NCI-H1694 treated with DMSO at 0.1 percent for 48 hours (cell line): ENCODE measurements at regions not wholly inside any gene's neighbourhood (a gene's known extent, or its start where the extent isn't known, plus 50 kb on each side); places are given as distances from the start of the nearest gene placed in this dataset.

ENCODE experiments used
- DNase-seq: peaks from one replicate; lab custom pipeline; 2025; lab: John Stamatoyannopoulos, UW

DNA sequence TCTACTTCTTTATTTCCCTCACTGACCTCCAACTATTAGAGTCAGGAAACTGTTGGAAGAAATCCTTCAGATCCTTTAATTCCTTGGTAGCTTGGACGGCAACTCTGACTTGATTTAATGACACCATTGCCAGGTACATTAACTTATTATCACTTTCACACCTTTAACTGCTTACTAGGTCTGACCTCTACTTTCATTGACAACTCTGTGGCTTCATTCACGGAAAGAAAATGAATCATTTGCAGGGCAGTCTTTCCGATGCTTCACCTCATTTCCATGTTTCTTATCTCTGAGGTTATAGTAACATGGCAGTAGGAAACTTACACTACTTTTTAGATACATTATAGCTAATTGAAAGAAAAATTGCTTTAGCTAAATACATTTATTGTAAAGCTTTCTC lies 82.6 kb upstream of the PDGFD start:
- DNase-seq: no peak

DNA sequence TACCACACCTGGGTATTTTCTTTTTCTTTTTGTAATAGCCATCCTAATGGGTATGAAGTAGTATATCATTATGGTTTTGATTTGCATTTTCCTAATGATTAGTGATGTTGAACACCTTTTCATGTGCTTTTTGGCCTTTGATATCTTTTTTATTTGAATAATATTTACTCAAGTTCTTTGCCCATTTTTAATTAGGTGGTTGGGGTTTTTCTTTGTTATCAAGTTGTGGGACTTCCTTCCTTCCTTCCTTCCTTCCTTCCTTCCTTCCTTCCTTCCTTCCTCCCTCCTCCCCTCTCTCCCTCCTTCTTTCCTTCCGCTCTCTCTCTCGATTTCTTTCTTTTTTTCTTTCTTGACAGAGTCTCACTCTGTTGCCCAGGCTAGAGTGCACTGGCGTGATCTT lies 75.0 kb upstream of the PDGFD start:
- DNase-seq: no peak

DNA sequence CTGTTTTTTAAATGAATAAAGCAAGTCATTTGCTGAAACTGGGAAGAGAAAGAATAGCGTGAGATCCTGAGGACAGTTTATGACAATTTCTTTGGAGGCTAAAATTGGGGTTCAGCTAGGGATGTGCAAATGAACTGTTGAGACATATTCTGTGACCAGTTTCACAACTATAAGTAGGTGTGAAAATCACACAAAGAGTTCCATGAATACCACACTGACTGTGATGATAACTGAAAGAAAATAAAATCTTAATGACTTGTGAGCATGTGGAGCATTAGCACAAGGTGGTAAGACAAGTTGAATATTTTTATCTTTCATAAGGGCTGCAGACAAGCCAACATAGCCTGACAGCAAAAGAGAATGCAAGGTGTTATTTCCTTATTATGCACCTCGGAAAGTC lies 61.1 kb upstream of the PDGFD start:
- DNase-seq: no peak

DNA sequence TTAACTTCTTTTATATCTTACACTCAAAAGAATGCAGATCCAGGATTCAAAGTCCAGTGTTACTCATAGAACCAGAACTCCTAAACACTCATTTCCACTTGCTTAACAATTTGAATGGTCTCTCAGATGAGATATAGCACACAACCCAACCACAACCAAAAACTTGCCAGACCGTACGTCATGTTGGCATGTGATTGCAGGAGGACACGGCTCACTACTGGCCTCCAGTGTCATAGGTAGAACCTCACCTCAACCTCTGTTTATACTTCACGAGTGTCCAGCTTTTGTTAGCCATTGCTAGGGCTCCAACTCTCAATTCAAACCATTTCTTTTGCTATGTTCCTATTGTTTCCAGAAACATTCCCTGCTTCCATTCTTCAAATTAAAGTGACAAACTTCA lies 58.5 kb upstream of the PDGFD start:
- no peak for DNase-seq

DNA sequence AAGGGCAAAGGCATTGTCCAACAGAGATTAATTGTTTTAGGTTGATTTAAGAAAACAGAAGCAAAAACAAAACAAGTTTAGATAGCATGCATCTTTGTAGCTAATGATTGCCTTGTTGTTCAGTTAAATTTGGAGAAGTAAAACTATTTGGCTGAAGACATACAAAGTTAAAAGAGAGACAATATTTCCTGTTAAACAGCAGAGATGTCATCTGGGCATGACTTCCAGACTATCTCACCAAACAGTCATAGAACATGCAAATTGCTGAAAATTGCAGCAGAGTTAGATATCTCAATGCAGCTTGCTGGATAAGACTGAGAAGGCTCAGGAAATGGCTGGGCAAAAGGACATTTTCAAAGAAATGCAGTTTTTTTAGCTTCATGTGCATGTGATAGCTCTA lies 57.5 kb upstream of the PDGFD start:
- DNase-seq: no peak

DNA sequence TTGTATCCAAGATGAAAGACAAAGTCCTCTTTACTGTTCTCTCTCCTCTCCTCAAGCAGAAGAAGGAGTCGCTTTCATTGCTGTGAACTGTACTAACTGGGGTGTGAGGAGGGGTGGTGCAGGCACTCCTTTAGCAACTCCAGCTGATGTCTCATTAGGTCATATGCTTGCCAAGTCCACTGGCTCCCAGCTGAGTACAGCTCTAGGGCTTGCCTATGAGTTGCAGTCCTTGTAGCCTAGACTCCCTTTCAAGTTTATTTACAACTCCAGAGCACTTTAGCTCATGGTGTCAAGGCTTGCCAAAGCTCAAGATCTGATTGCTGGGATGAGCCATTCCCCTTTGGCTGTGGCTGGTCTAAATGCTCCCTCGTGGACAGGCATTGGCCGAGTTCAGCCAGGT lies 55.1 kb upstream of the PDGFD start:
- no peak for DNase-seq

DNA sequence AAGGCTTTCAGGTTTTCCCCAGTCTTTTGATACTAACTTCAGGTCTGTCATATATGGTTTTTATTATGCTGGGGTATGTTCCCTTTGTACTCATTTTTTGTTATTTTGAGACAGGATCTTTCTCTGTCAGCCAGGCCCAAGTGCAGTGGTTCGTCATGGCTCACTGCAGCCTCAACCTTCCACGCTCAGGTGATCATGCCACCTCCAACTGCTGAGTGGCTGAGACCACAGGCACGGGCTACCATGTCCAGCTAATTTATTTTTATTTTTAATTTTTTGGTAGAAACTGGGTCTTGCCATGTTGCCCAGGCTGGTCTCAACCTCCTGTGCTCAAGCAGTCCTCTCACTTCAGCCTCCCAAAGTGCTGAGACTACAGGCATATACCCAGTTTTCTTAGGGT lies 50.6 kb upstream of the PDGFD start:
- no peak for DNase-seq
